ENCODE measurements at regions not wholly inside any gene's neighbourhood (a gene's known extent, or its start where the extent isn't known, plus 50 kb on each side); places are given as distances from the start of the nearest gene placed in this dataset.

DNA sequence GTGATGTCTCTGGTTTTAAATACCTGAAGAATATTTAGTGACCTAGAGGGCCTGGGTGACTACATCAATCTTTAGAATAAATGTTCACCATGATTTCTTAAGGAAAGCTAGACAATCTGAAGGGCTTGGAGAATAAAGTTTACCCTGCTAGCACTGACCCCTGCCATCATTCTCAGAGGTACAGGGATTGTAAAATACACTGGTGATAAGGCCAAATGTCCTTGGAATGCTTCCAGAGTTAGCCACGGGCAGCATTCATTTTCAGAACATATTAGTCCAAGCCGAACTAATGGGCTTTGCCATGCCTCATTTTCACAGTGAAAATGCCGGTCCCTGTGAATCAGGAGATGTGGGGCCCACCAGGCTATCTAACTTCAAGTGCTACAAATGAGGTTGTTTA is 1381.7 kb upstream of the SEL1L start:
- intact Hi-C loops (cut with DNase I): no loop called here
- 35 to 59% (median 58%) methylated on average over 3 of the region's 3 CpGs for WGBS, 3 donors

DNA sequence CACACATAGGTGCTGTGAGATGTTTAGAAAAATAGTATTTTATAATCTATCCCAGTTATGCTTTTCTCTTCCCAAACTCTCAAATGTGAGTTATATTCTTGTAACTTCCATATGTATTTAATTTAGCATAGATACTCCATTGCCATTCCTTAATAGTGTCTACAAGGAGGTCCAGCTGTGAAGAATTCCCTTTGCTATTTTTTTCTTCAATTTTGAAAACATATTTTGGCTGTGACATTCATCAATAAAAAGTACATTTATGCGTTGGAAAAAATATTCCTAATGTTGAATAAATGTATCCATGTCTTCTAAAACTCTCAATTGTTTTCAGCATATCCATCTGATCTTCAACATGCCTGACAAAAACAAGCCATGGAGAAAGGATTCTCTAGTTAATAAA is 1402.0 kb upstream of the SEL1L start:
- TF ChIP-seq POLR2A (IDR thresholded peaks at IDR 0.05): no peak
- TF ChIP-seq EP300 (IDR thresholded peaks at IDR 0.05): no peak
- no peak for TF ChIP-seq CTCF (IDR thresholded peaks at IDR 0.05)
- Histone ChIP-seq H3K27me3 (no peaks in the 10 kb centered on the region), H3K36me3 (no peaks in the 10 kb centered on the region), H3K27ac (no peak overlapping the region), H3K9me3 (no peaks in the 10 kb centered on the region), H3K4me1 (ENCODE audit: insufficient read depth) (no peaks in the 10 kb centered on the region), H3K4me3 (no peak overlapping the region)
- intact Hi-C loops (cut with DNase I): no loop called here
- DNase-seq: no peak
- WGBS, 3 donors: 39 to 71% (median 69%) methylated on average over 1 of the region's 1 CpG

More for the DNA sequence above, 1381.7 kb upstream of the SEL1L start:
- H3K27ac ChIP-seq: no peak overlapping the region
- no peaks in the 10 kb centered on the region for H3K36me3 ChIP-seq
- no peaks in the 10 kb centered on the region for H3K9me3 ChIP-seq
- H3K4me1 ChIP-seq (ENCODE audit: insufficient read depth): no peaks in the 10 kb centered on the region
- no peaks in the 10 kb centered on the region for H3K27me3 ChIP-seq
- TF ChIP-seq CTCF (IDR thresholded peaks at IDR 0.05) (no peak), EP300 (IDR thresholded peaks at IDR 0.05) (no peak), POLR2A (IDR thresholded peaks at IDR 0.05) (no peak)
- H3K4me3 ChIP-seq: no peak overlapping the region
- no peak for DNase-seq

GRCh38 chr14:82951171-82951570 is 1417.5 kb upstream of the SEL1L start:
- no peak for TF ChIP-seq POLR2A (IDR thresholded peaks at IDR 0.05)
- Histone ChIP-seq H3K4me1 (ENCODE audit: insufficient read depth) (no peaks in the 10 kb centered on the region), H3K27ac (no peak overlapping the region), H3K36me3 (no peaks in the 10 kb centered on the region), H3K27me3 (no peaks in the 10 kb centered on the region), H3K9me3 (no peaks in the 10 kb centered on the region), H3K4me3 (no peak overlapping the region)
- DNase-seq: no peak
- intact Hi-C loops (cut with DNase I): no loop called here

DNA sequence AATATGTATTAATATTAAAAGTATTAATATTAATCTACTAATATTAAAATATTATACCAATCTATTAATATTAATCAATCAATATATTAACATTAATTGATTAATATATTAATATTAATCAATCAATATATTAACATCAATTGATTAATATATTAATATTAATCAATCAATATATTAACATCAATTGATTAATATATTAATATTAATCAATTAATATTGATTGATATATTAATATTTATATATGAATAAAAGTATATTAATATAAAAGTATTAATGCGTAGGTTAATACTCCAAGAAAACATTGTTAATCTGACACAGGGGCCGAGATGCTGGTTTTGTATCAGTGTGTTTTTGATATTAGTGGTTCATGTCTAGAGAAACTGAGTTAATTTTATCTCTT is 1430.1 kb upstream of the SEL1L start:
- H3K4me3 ChIP-seq: no peak overlapping the region

More for the DNA sequence above, 1430.1 kb upstream of the SEL1L start:
- Histone ChIP-seq H3K9me3 (no peaks in the 10 kb centered on the region), H3K4me1 (ENCODE audit: insufficient read depth) (no peaks in the 10 kb centered on the region), H3K36me3 (no peaks in the 10 kb centered on the region), H3K27ac (no peak overlapping the region), H3K27me3 (no peaks in the 10 kb centered on the region)
- no peak for DNase-seq
- 91 to 95% (median 93%) methylated on average over 2 of the region's 2 CpGs for WGBS, 3 donors
- intact Hi-C loops (cut with DNase I): no loop called here
- no peak for TF ChIP-seq CTCF (IDR thresholded peaks at IDR 0.05)
- no peak for TF ChIP-seq POLR2A (IDR thresholded peaks at IDR 0.05)
- no peak for TF ChIP-seq EP300 (IDR thresholded peaks at IDR 0.05)

All from ovary (tissue), 7 donors.